OCI-LY1 (cell line): ENCODE measurements at regions not wholly inside any gene's neighbourhood (a gene's known extent, or its start where the extent isn't known, plus 50 kb on each side); places are given as distances from the start of the nearest gene placed in this dataset.

ENCODE experiments used
- EZH2 ChIP-seq: fragments of 200-600 bp; sonication (generic), shearing (Covaris generic); IDR thresholded peaks from 2 replicates; pipeline ENCODE4 v1.8.0; 2017; ENCODE audit warnings: borderline replicate concordance, mixed run types, mild to moderate bottlenecking, antibody characterized with exemption, low read length, moderate library complexity, mixed read lengths
- TF ChIP-seq, protein P1 (sequence below): fragments of 200-600 bp; sonication (generic), shearing (Covaris generic); IDR thresholded peaks from 2 replicates; pipeline ENCODE4 v1.5.1; 2017; ENCODE audit warnings: mild to moderate bottlenecking, antibody characterized with exemption, low read length, moderate library complexity, mixed read lengths

DNA sequence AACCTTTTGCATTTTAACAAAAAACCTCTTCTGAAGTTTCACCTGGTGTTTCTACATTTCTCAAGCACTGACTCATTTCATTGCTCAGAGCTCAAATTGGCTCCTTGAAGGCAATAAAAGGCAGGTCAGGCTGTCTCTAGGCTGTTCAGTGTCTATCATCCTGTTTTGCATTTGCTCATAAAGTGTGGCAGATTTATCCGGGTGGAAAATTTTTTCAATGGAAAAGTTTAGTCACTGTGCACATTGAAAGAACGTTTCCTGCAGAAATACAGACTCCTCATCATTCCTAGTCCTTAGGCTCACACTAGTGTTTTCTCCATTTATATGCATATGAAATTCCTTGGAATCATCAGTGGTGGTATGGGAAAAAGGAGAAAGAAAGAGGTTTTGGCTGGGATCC lies 114.2 kb upstream of the DGKB start:
- TF ChIP-seq, protein P1, sequence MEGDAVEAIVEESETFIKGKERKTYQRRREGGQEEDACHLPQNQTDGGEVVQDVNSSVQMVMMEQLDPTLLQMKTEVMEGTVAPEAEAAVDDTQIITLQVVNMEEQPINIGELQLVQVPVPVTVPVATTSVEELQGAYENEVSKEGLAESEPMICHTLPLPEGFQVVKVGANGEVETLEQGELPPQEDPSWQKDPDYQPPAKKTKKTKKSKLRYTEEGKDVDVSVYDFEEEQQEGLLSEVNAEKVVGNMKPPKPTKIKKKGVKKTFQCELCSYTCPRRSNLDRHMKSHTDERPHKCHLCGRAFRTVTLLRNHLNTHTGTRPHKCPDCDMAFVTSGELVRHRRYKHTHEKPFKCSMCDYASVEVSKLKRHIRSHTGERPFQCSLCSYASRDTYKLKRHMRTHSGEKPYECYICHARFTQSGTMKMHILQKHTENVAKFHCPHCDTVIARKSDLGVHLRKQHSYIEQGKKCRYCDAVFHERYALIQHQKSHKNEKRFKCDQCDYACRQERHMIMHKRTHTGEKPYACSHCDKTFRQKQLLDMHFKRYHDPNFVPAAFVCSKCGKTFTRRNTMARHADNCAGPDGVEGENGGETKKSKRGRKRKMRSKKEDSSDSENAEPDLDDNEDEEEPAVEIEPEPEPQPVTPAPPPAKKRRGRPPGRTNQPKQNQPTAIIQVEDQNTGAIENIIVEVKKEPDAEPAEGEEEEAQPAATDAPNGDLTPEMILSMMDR, result no peak
- no peak for TF ChIP-seq EZH2
